ENCODE measurements at regions not wholly inside any gene's neighbourhood (a gene's known extent, or its start where the extent isn't known, plus 50 kb on each side); places are given as distances from the start of the nearest gene placed in this dataset.

- TF ChIP-seq, protein P1, sequence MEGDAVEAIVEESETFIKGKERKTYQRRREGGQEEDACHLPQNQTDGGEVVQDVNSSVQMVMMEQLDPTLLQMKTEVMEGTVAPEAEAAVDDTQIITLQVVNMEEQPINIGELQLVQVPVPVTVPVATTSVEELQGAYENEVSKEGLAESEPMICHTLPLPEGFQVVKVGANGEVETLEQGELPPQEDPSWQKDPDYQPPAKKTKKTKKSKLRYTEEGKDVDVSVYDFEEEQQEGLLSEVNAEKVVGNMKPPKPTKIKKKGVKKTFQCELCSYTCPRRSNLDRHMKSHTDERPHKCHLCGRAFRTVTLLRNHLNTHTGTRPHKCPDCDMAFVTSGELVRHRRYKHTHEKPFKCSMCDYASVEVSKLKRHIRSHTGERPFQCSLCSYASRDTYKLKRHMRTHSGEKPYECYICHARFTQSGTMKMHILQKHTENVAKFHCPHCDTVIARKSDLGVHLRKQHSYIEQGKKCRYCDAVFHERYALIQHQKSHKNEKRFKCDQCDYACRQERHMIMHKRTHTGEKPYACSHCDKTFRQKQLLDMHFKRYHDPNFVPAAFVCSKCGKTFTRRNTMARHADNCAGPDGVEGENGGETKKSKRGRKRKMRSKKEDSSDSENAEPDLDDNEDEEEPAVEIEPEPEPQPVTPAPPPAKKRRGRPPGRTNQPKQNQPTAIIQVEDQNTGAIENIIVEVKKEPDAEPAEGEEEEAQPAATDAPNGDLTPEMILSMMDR (conservative IDR thresholded peaks at IDR 0.05; ENCODE audit: low read depth in 2 of 2), result no peak
- no peak for TF ChIP-seq POLR2AphosphoS5 (IDR thresholded peaks at IDR 0.05; ENCODE audit: low read depth)
- TF ChIP-seq REST (IDR thresholded peaks at IDR 0.05; ENCODE audit: unreplicated experiment), result no peak
- TF ChIP-seq ETS1 (IDR thresholded peaks at IDR 0.05), result no peak
- TF ChIP-seq NANOG (IDR thresholded peaks at IDR 0.05; ENCODE audit: borderline replicate concordance), result no peak
- TF ChIP-seq CREB1 (CRISPR knock-in tag; IDR thresholded peaks at IDR 0.05; ENCODE audit: low read depth), result no peak
- no peak for TF ChIP-seq ZNF462 (CRISPR knock-in tag; IDR thresholded peaks at IDR 0.05)
- no peak for TF ChIP-seq EZH2 (IDR thresholded peaks at IDR 0.05; ENCODE audit: low read depth, unreplicated experiment)
These were observed 385.3 kb downstream of the DOK5 start for GRCh38 chr20:54860716-54861115.

Data from GM23338 (cell line).